HG02852 (cell line): ENCODE measurements at regions not wholly inside any gene's neighbourhood (a gene's known extent, or its start where the extent isn't known, plus 50 kb on each side); places are given as distances from the start of the nearest gene placed in this dataset.

ENCODE experiments used
- ATAC-seq: cut with Tn5 transposase; IDR thresholded peaks from one replicate; pipeline ENCODE4 v1.9.1; 2021; ENCODE audit warnings: mild to moderate bottlenecking, moderate library complexity; ENCODE audit not compliant: unreplicated experiment

GRCh38 chr17:71349908-71350600, 770.8 kb upstream of the SOX9 start:
- ATAC-seq = no peak

- no peak for ATAC-seq
These were observed 760.5 kb upstream of the SOX9 start for GRCh38 chr17:71360301-71360700.

GRCh38 chr17:71361656-71362450, 759.0 kb upstream of the SOX9 start:
- no peak for ATAC-seq

GRCh38 chr17:71363661-71364060, 757.2 kb upstream of the SOX9 start:
- no peak for ATAC-seq

- no peak for ATAC-seq
These were observed 749.0 kb upstream of the SOX9 start for GRCh38 chr17:71371809-71372208.

- no peak for ATAC-seq
These were observed 744.9 kb upstream of the SOX9 start for GRCh38 chr17:71375948-71376347.

GRCh38 chr17:71376933-71377332, 743.9 kb upstream of the SOX9 start:
- no peak for ATAC-seq

- no peak for ATAC-seq
These were observed 742.8 kb upstream of the SOX9 start for GRCh38 chr17:71378036-71378435.

- no peak for ATAC-seq
These were observed 742.1 kb upstream of the SOX9 start for GRCh38 chr17:71378741-71379140.

GRCh38 chr17:71379512-71379911, 741.3 kb upstream of the SOX9 start:
- no peak for ATAC-seq

- no peak for ATAC-seq
These were observed 740.3 kb upstream of the SOX9 start for GRCh38 chr17:71380535-71380934.

- ATAC-seq = no peak
These were observed 739.9 kb upstream of the SOX9 start for GRCh38 chr17:71380936-71381335.

GRCh38 chr17:71383091-71383490, 737.7 kb upstream of the SOX9 start:
- ATAC-seq = no peak

GRCh38 chr17:71387456-71387855, 733.4 kb upstream of the SOX9 start:
- ATAC-seq = no peak

- ATAC-seq = no peak
These were observed 727.9 kb upstream of the SOX9 start for GRCh38 chr17:71392715-71393567.

GRCh38 chr17:71395901-71396300, 724.9 kb upstream of the SOX9 start:
- ATAC-seq = no peak

GRCh38 chr17:71396711-71397110, 724.1 kb upstream of the SOX9 start:
- ATAC-seq = no peak

GRCh38 chr17:71398025-71398424, 722.8 kb upstream of the SOX9 start:
- no peak for ATAC-seq

- ATAC-seq = no peak
These were observed 722.0 kb upstream of the SOX9 start for GRCh38 chr17:71398800-71399219.

GRCh38 chr17:71399221-71399620, 721.6 kb upstream of the SOX9 start:
- no peak for ATAC-seq

- ATAC-seq = no peak
These were observed 721.2 kb upstream of the SOX9 start for GRCh38 chr17:71399649-71400048.
